GM23338 (cell line): ENCODE measurements at regions not wholly inside any gene's neighbourhood (a gene's known extent, or its start where the extent isn't known, plus 50 kb on each side); places are given as distances from the start of the nearest gene placed in this dataset.

Source experiments
- ATAC-seq: fragments of 200-7000 bp; cut with Tn5 transposase; 3 replicates; pipeline ENCODE4 v1.9.1; 2020
- DNase-seq: peaks from one replicate; pipeline ENCODE4 v3.0.0-alpha.2; 2015; ENCODE audit warnings: low spot score
- H2AFZ ChIP-seq: fragments of 200-600 bp; sonication (generic); 2 replicates; pipeline ENCODE4 v1.8.0; 2016; ENCODE audit warnings: antibody characterized with exemption, mild to moderate bottlenecking, moderate library complexity
- H3F3A ChIP-seq: fragments of 200-600 bp; sonication (generic); replicated peaks from 2 replicates; pipeline ENCODE4 v1.8.0; 2017; ENCODE audit warnings: antibody characterized with exemption, mixed run types, low read depth
- H3K27ac ChIP-seq: fragments of 200-600 bp; sonication (generic); 2 replicates; pipeline ENCODE4 v1.6.1; 2016; ENCODE audit warnings: low read depth
- H3K27me3 ChIP-seq: fragments of 200-600 bp; sonication (generic); 2 replicates; pipeline ENCODE4 v1.8.0; 2016; ENCODE audit warnings: mild to moderate bottlenecking, mixed run types, moderate library complexity; ENCODE audit not compliant: insufficient read depth
- H3K36me3 ChIP-seq: fragments of 200-600 bp; sonication (generic); 2 replicates; pipeline ENCODE4 v1.8.0; 2016; ENCODE audit warnings: mild to moderate bottlenecking; ENCODE audit not compliant: insufficient read depth
- H3K4me1 ChIP-seq: fragments of 200-600 bp; sonication (generic); 2 replicates; pipeline ENCODE4 v1.8.0; 2016; ENCODE audit warnings: mild to moderate bottlenecking, moderate library complexity; ENCODE audit not compliant: insufficient read depth
- H3K4me2 ChIP-seq: fragments of 200-600 bp; sonication (generic); 2 replicates; pipeline ENCODE4 v1.7.1; 2017; ENCODE audit warnings: mixed run types
- H3K4me3 ChIP-seq: fragments of 200-600 bp; sonication (generic); 2 replicates; pipeline ENCODE4 v1.6.1; 2016; ENCODE audit warnings: mixed run types
- H3K79me2 ChIP-seq: fragments of 200-600 bp; sonication (generic); replicated peaks from 2 replicates; pipeline ENCODE4 v1.8.0; 2017; ENCODE audit warnings: mild to moderate bottlenecking; ENCODE audit not compliant: insufficient read depth
- H3K9me2 ChIP-seq: fragments of 200-600 bp; sonication (generic); 2 replicates; pipeline ENCODE4 v1.8.0; 2017; ENCODE audit not compliant: insufficient read depth
- H4K20me1 ChIP-seq: fragments of 200-600 bp; sonication (generic); replicated peaks from 2 replicates; pipeline ENCODE4 v1.8.0; 2017; ENCODE audit warnings: mild to moderate bottlenecking; ENCODE audit not compliant: insufficient read depth
- H3K27ac Mint-ChIP-seq: 2 replicates; pipeline ENCODE4 v1.8.0; 2020; ENCODE audit warnings: inconsistent platforms, mild to moderate bottlenecking, moderate library complexity, mixed read lengths
- H3K27me3 Mint-ChIP-seq: 3 replicates; pipeline ENCODE4 v1.8.0; 2022; ENCODE audit warnings: low read depth, mild to moderate bottlenecking, moderate library complexity, mixed read lengths, inconsistent platforms; ENCODE audit not compliant: insufficient read depth, poor library complexity
- H3K36me3 Mint-ChIP-seq: 3 replicates; pipeline ENCODE4 v1.8.0; 2021; ENCODE audit warnings: low read depth, mild to moderate bottlenecking, inconsistent platforms, moderate library complexity, mixed read lengths
- H3K4me1 Mint-ChIP-seq: 3 replicates; pipeline ENCODE4 v1.8.0; 2020; ENCODE audit warnings: mild to moderate bottlenecking, inconsistent platforms, mixed read lengths
- H3K4me3 Mint-ChIP-seq: 3 replicates; pipeline ENCODE4 v1.8.0; 2021; ENCODE audit warnings: moderate library complexity, mild to moderate bottlenecking, inconsistent platforms, mixed read lengths
- H3K9me3 Mint-ChIP-seq: 3 replicates; pipeline ENCODE4 v1.8.0; 2020; ENCODE audit warnings: moderate library complexity, mild to moderate bottlenecking, inconsistent platforms, mixed read lengths
- CTCF ChIP-seq, 2 experiments: fragments of 200-600 bp in 1 of 2; sonication (generic) in 1 of 2; conservative IDR thresholded peaks; 2 replicates each; pipeline versions ENCODE4 v1.5.1 to v1.6.1; 2016 to 2017; ENCODE audit warnings: antibody characterized with exemption in 2 of 2, low read depth in 2 of 2, mild to moderate bottlenecking in 2 of 2, moderate library complexity in 1 of 2
- ETS1 ChIP-seq: IDR thresholded peaks from 2 replicates; pipeline ENCODE4 v1.6.1; 2016; ENCODE audit warnings: antibody characterized with exemption
- EZH2 ChIP-seq: fragments of 200-600 bp; sonication (generic); IDR thresholded peaks from one replicate; pipeline ENCODE4 v1.8.0; 2017; ENCODE audit warnings: antibody characterized with exemption, mild to moderate bottlenecking, low read depth; ENCODE audit not compliant: unreplicated experiment
- EZH2phosphoT487 ChIP-seq: fragments of 200-600 bp; sonication (generic); IDR thresholded peaks from one replicate; pipeline ENCODE4 v1.8.1; 2018; ENCODE audit warnings: antibody characterized with exemption; ENCODE audit not compliant: unreplicated experiment
- REST ChIP-seq: IDR thresholded peaks from one replicate; pipeline ENCODE4 v1.6.1; 2018; ENCODE audit warnings: antibody characterized with exemption; ENCODE audit not compliant: unreplicated experiment
- STAT1 ChIP-seq: IDR thresholded peaks from one replicate; pipeline ENCODE4 v1.6.1; 2016; ENCODE audit warnings: antibody characterized with exemption; ENCODE audit not compliant: unreplicated experiment
- ZNF114 ChIP-seq: fragments of 250-450 bp; sonication (Bioruptor Pico); IDR thresholded peaks from 2 replicates; pipeline ENCODE4 v1.5.0; 2020; ENCODE audit warnings: mild to moderate bottlenecking, moderate library complexity

- no peak for TF ChIP-seq ETS1
- no peak for TF ChIP-seq REST
- TF ChIP-seq CTCF (conservative IDR thresholded peaks at IDR 0.05; ENCODE audit: low read depth in 2 of 2): no peak
Observed at GRCh38 chr9:16331031-16331430, 539.4 kb downstream of the BNC2 start (continued).

- no peaks in the 10 kb centered on the region for H3K4me1 ChIP-seq
- TF ChIP-seq STAT1 (no peak), EZH2 (no peak), EZH2phosphoT487 (no peak)
- no peaks in the 10 kb centered on the region for H4K20me1 ChIP-seq
- Mint-ChIP-seq H3K27me3 (peaks cover 5% of the 10 kb centered on the region), H3K36me3 (no peaks in the 10 kb centered on the region; the same call in 2 of the 3 replicates), H3K4me1 (no peaks in the 10 kb centered on the region), H3K4me3 (no peak overlapping the region), H3K9me3 (no peaks in the 10 kb centered on the region), H3K27ac (no peak overlapping the region)
- H3K36me3 ChIP-seq: no peaks in the 10 kb centered on the region
- no peaks in the 10 kb centered on the region for H3K27me3 ChIP-seq
- no peak overlapping the region for H3K4me2 ChIP-seq
- H3K79me2 ChIP-seq: no peaks in the 10 kb centered on the region
- DNase-seq (no peak), ATAC-seq (no peak)
- H3K9me2 ChIP-seq: peaks cover 24% of the 10 kb centered on the region; the same call in 1 of the 2 replicates
- no peaks in the 10 kb centered on the region for H3F3A ChIP-seq
- no peak overlapping the region for H3K27ac ChIP-seq
- no peak overlapping the region for H3K4me3 ChIP-seq
- H2AFZ ChIP-seq: no peak overlapping the region
Observed at GRCh38 chr9:16331527-16331926, 538.9 kb downstream of the BNC2 start.

- H3K79me2 ChIP-seq: no peaks in the 10 kb centered on the region
- Mint-ChIP-seq H3K36me3 (no peaks in the 10 kb centered on the region; the same call in 2 of the 3 replicates), H3K4me3 (no peak overlapping the region), H3K4me1 (no peaks in the 10 kb centered on the region), H3K9me3 (no peaks in the 10 kb centered on the region), H3K27me3 (peaks cover 3% of the 10 kb centered on the region), H3K27ac (no peak overlapping the region)
- H3K4me3 ChIP-seq: no peak overlapping the region
- H3K36me3 ChIP-seq: no peaks in the 10 kb centered on the region
- H3F3A ChIP-seq: no peaks in the 10 kb centered on the region
- DNase-seq (no peak), ATAC-seq (no peak)
- no peak overlapping the region for H2AFZ ChIP-seq
- no peaks in the 10 kb centered on the region for H4K20me1 ChIP-seq
- H3K4me2 ChIP-seq: no peak overlapping the region
- TF ChIP-seq ZNF114 (CRISPR knock-in tag): no peak
- H3K4me1 ChIP-seq: no peaks in the 10 kb centered on the region
- no peaks in the 10 kb centered on the region for H3K27me3 ChIP-seq
- H3K9me2 ChIP-seq: peaks cover 24% of the 10 kb centered on the region; the same call in 1 of the 2 replicates
- no peak overlapping the region for H3K27ac ChIP-seq
Observed at GRCh38 chr9:16333691-16334090, 536.8 kb downstream of the BNC2 start.
